T-cell (primary cell): ENCODE measurements at regions not wholly inside any gene's neighbourhood (a gene's known extent, or its start where the extent isn't known, plus 50 kb on each side); places are given as distances from the start of the nearest gene placed in this dataset.

ENCODE experiments used
- ATAC-seq, 4 experiments: fragments of 200-7000 bp in 3 of 4; fragments of 150-1000 bp in 1 of 4; cut with Tn5 transposase; replicated peaks in 1 of 4; 1 replicate in 3 of 4; 2 replicates in 1 of 4; pipeline ENCODE4 v1.10.0; 2021; ENCODE audit warnings: moderate library complexity in 3 of 4, mild to moderate bottlenecking in 2 of 4, moderate number of reproducible peaks in 1 of 4
- CTCF ChIA-PET, 2 donors: fragments of 300-600 bp; sonication (Branson Sonifier 250); formaldehyde crosslinking; loops; one replicate each; lab custom pipeline; 2022; ENCODE audit warnings: antibody characterized with exemption in 2 of 2; lab: Charles Lee
- POLR2A ChIA-PET, 2 donors: fragments of 300-600 bp; sonication (Branson Sonifier 250); formaldehyde crosslinking; loops; one replicate each; lab custom pipeline; 2022; ENCODE audit warnings: antibody characterized with exemption in 2 of 2; lab: Charles Lee
- DNase-seq, 35 experiments: peaks; one replicate each; pipeline versions ENCODE4 v3.0.0 to v3.0.0-alpha.2; 2013 to 2023
- H3K27ac ChIP-seq: one replicate; pipeline ENCODE4 v1.5.1; 2013; ENCODE audit warnings: low read length
- H3K27me3 ChIP-seq, 2 experiments: replicated peaks in 1 of 2; 1 replicate in 1 of 2; 2 replicates in 1 of 2; pipeline versions ENCODE4 v1.6.1 to v1.7.0; 2013; ENCODE audit warnings: low read length in 1 of 2, mixed read lengths in 1 of 2; ENCODE audit not compliant: control insufficient read depth in 2 of 2, insufficient read depth in 2 of 2; ENCODE audit errors: extremely low read depth in 1 of 2
- H3K36me3 ChIP-seq, 2 donors: 1 replicate in 1 of 2; 2 replicates in 1 of 2; pipeline versions ENCODE4 v1.6.1 to v1.7.0; 2013; ENCODE audit warnings: low read length in 1 of 2; ENCODE audit not compliant: control insufficient read depth in 2 of 2, insufficient read depth in 1 of 2; ENCODE audit errors: extremely low read depth in 1 of 2
- H3K4me1 ChIP-seq, 2 experiments: 1 replicate in 1 of 2; 2 replicates in 1 of 2; pipeline versions ENCODE4 v1.6.1 to v1.7.0; 2013; ENCODE audit warnings: low read length in 2 of 2, mixed read lengths in 1 of 2; ENCODE audit not compliant: insufficient read depth in 2 of 2, control insufficient read depth in 1 of 2; ENCODE audit errors: extremely low read depth in 1 of 2
- H3K4me3 ChIP-seq, 2 donors: 1 replicate in 1 of 2; 2 replicates in 1 of 2; pipeline versions ENCODE4 v1.5.1 to v1.7.0; 2013; ENCODE audit warnings: mild to moderate bottlenecking in 2 of 2, low read length in 1 of 2, moderate library complexity in 1 of 2; ENCODE audit not compliant: control insufficient read depth in 1 of 2; ENCODE audit errors: extremely low read depth in 1 of 2
- H3K9me3 ChIP-seq: 2 replicates; pipeline ENCODE4 v1.7.0; 2013
- H3K27ac Mint-ChIP-seq, 2 donors: one replicate each; pipeline ENCODE4 v1.8.0; 2020 to 2021; ENCODE audit warnings: mild to moderate bottlenecking in 2 of 2, mixed read lengths in 2 of 2
- H3K27me3 Mint-ChIP-seq, 2 donors: one replicate each; pipeline ENCODE4 v1.8.0; 2021 to 2022; ENCODE audit warnings: mixed read lengths in 2 of 2
- H3K36me3 Mint-ChIP-seq: one replicate; pipeline ENCODE4 v1.8.0; 2021; ENCODE audit warnings: mixed read lengths
- H3K4me1 Mint-ChIP-seq, 3 donors: one replicate each; pipeline ENCODE4 v1.8.0; 2020 to 2022; ENCODE audit warnings: mixed read lengths in 3 of 3, mild to moderate bottlenecking in 1 of 3
- H3K4me3 Mint-ChIP-seq, 3 donors: one replicate each; pipeline ENCODE4 v1.8.0; 2020 to 2022; ENCODE audit warnings: mild to moderate bottlenecking in 3 of 3, mixed read lengths in 3 of 3, moderate library complexity in 3 of 3
- H3K9me3 Mint-ChIP-seq, 3 donors: one replicate each; pipeline ENCODE4 v1.8.0; 2020 to 2022; ENCODE audit warnings: mixed read lengths in 3 of 3
- WGBS: methylation state at CpG from one replicate; pipeline ENCODE4 v1.1.5; 2013; ENCODE audit warnings: missing lambda C conversion rate; ENCODE audit not compliant: insufficient coverage; 5-methylcytosine and 5-hydroxymethylcytosine counted together

DNA sequence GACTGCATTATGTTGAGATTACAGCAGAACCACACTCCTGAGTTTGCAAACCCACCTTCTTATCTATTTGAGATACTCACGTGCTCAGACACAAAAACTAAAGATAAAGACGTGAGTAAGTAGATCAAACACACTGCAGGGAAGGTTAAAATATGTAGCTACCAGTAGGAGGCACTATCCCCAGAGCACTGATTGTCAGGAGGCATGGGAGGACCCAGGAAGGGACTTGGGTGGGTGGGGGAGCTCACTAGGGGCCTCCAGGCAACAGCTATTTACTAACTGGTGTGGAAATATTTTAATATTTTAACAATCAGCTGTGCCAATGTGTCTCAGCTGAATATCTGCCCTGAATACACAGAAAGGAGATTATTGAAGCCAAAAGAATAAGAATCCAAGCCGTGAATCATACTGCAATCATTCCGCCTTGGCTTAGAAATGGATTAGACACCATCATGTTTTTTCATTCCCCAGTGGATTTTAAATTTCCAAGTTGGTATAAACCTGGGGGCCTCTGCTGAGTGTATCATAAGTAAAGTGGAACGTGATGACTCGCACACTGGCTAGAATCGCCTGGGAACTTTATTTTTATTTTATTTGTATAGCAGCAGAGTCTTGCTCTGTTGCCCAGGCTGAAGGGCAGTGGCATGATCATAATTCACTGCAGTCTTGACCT, 73.2 kb upstream of the CACNA1A start:
- Histone ChIP-seq H3K27me3 (peaks cover 0 to 19% of the 10 kb centered on the region in 2 experiments), H3K4me1 (no peaks in the 10 kb centered on the region), H3K36me3 (no peaks in the 10 kb centered on the region), H3K27ac (no peak overlapping the region), H3K4me3 (no peak overlapping the region), H3K9me3 (no peaks in the 10 kb centered on the region)
- H3K4me1 Mint-ChIP-seq, result no peaks in the 10 kb centered on the region
- no peak overlapping the region for H3K27ac Mint-ChIP-seq
- H3K4me3 Mint-ChIP-seq, result no peak overlapping the region
- ATAC-seq (no peak), DNase-seq (no peak)
- whole genome bisulfite sequencing, result 100% methylated on average over 2 of the region's 7 CpGs
- ChIA-PET CTCF (interaction anchor here in 1 of 2 donors (0.6 kb wide), 1 partner anchor 710 kb away, joined by 3 read pairs; no protein-coding TSS in a partner anchor), POLR2A (no interaction called here)
- H3K36me3 Mint-ChIP-seq, result no peaks in the 10 kb centered on the region
- peaks cover 12 to 20% (median 12%) of the 10 kb centered on the region in 3 donors for H3K9me3 Mint-ChIP-seq
- H3K27me3 Mint-ChIP-seq, result peaks cover 15 to 16% of the 10 kb centered on the region in 2 donors

DNA sequence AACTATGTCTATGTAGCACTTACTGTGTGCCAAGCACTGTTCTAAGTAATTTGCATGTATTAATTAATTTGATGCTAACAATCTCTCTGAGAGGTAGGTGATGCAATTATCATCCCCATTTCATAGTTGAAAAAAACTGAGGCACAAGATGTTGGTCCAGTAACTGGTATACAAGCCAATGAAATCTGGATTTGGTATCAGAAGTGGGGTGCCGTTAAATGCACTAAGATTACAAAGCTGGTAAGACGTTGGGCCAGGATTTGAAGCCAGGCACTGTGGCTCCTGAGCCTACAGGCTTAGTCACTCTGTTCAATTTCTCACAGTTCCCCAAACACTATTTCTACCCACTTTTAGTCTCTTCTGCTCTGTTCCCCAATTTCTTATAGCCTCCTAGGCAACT, 70.4 kb upstream of the CACNA1A start:
- Mint-ChIP-seq H3K9me3 (peaks cover 12 to 20% (median 12%) of the 10 kb centered on the region in 3 donors), H3K27ac (no peak overlapping the region), H3K4me1 (no peaks in the 10 kb centered on the region), H3K36me3 (no peaks in the 10 kb centered on the region), H3K27me3 (peaks cover 16 to 27% of the 10 kb centered on the region in 2 donors), H3K4me3 (no peak overlapping the region)
- Histone ChIP-seq H3K36me3 (no peaks in the 10 kb centered on the region), H3K4me1 (no peaks in the 10 kb centered on the region), H3K4me3 (no peak overlapping the region), H3K27me3 (peaks cover 0 to 36% of the 10 kb centered on the region in 2 experiments), H3K9me3 (no peaks in the 10 kb centered on the region), H3K27ac (no peak overlapping the region)
- 88% methylated on average over 1 of the region's 2 CpGs for WGBS
- DNase-seq, result no peak
- CTCF ChIA-PET, result interaction anchor here in 1 of 2 donors (0.6 to 1.2 kb wide), 2 partner anchors 12 to 20 kb away, joined by 3 to 4 read pairs; no protein-coding TSS in a partner anchor
- POLR2A ChIA-PET, result no interaction called here
- no peak for ATAC-seq

DNA sequence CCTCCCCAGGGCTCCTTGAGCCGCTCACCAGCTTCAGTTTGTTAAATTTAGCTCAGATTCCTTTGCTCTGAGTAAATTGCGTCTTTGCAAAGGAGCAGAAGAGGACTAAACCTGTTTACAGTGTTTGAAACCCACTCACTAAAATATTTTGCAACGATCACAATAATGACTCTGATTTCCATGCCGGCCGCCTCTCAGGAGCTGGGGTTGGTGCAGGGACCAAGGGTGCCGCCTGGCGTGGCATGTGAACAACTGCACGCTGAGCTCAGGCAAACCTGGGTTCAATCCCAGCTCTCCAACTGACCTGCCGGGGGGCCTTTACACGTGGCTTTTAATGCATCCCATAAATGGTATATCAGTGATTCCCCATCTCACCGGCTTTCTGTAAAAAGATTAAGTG, 68.7 kb upstream of the CACNA1A start:
- no peaks in the 10 kb centered on the region for H3K36me3 ChIP-seq
- no peaks in the 10 kb centered on the region for H3K9me3 ChIP-seq
- Mint-ChIP-seq H3K4me1 (no peaks in the 10 kb centered on the region), H3K4me3 (no peak overlapping the region), H3K36me3 (no peaks in the 10 kb centered on the region), H3K9me3 (peaks cover 12 to 20% (median 12%) of the 10 kb centered on the region in 3 donors), H3K27ac (no peak overlapping the region), H3K27me3 (peaks cover 24 to 36% of the 10 kb centered on the region in 2 donors)
- CTCF ChIA-PET, result interaction anchor here (0.6 to 0.8 kb wide), 3 partner anchors 13 to 334 kb away, joined by 3 to 4 read pairs (median 4); no protein-coding TSS in a partner anchor
- POLR2A ChIA-PET, result no interaction called here
- H3K27me3 ChIP-seq, result peaks cover 0 to 35% of the 10 kb centered on the region in 2 experiments
- H3K27ac ChIP-seq, result no peak overlapping the region
- no peak for ATAC-seq
- no peaks in the 10 kb centered on the region for H3K4me1 ChIP-seq
- DNase-seq, result no peak
- 42% methylated on average over 7 of the region's 11 CpGs for WGBS
- no peak overlapping the region for H3K4me3 ChIP-seq

DNA sequence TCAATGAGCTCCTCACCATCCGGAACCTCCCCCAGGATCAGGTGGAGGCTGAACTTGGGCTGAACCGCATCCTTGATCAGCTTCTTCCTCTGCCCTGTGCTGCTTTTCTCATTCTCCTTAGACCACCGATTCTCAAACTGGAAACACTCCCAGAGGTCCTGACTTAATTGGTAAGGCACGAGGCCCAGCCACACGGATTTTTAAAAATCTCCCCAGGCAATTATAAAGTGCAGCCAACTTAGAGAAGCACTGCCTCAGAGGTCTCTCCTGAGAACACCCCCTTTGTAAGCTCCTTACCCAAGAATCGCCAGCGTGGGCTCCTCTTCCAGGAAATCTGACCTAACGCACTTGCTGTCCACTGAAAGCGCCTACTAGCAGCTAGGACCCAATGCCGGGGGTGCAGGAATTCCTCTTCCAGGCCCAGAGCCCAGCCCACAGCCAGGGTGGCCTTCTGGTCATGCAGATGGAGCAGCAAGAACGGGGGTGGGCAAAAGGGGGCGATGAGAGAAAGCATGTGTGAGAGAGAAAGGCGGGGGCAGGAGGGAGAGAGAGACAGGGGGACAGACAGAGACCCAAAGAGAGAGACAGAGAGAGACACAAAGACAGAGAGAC, 66.9 kb upstream of the CACNA1A start:
- WGBS, result 54% methylated on average over 11 of the region's 13 CpGs
- H3K4me1 Mint-ChIP-seq, result no peaks in the 10 kb centered on the region
- H3K36me3 Mint-ChIP-seq, result no peaks in the 10 kb centered on the region
- ChIA-PET CTCF (interaction anchor here in 1 of 2 donors (0.7 kb wide), 1 partner anchor 16 kb away, joined by 5 read pairs; no protein-coding TSS in a partner anchor), POLR2A (no interaction called here)
- no peak overlapping the region for H3K4me3 Mint-ChIP-seq
- Histone ChIP-seq H3K9me3 (no peaks in the 10 kb centered on the region), H3K4me1 (no peaks in the 10 kb centered on the region), H3K4me3 (no peak overlapping the region), H3K27me3 (peaks cover 0 to 34% of the 10 kb centered on the region in 2 experiments), H3K36me3 (no peaks in the 10 kb centered on the region), H3K27ac (no peak overlapping the region)
- ATAC-seq (no peak), DNase-seq (no peak)
- H3K9me3 Mint-ChIP-seq, result peaks cover 12 to 13% (median 12%) of the 10 kb centered on the region in 3 donors
- H3K27me3 Mint-ChIP-seq, result peaks cover 24 to 34% of the 10 kb centered on the region in 2 donors
- no peak overlapping the region for H3K27ac Mint-ChIP-seq

DNA sequence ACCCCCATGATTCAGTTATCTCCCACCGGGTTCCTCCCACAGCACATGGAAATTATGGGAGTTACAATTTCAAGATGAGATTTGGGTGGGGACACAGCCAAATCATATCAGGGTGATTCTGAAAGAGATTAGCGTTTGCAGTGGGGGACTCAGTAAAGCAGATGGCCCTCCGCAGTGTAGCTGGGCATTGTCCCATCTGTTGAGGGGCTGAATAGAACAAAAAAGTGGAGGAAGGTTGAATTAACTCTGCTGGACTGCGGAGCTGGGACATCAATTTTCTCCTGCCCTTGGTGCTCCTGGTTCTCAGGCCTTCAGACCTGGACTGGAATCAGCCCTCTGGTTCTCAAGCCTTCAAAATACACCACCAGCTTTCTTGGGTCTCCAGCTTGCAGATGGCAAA, 55.2 kb upstream of the CACNA1A start:
- 76% methylated on average over 2 of the region's 4 CpGs for WGBS
- no peaks in the 10 kb centered on the region for H3K36me3 Mint-ChIP-seq
- no peak overlapping the region for H3K4me3 ChIP-seq
- H3K4me1 Mint-ChIP-seq, result no peaks in the 10 kb centered on the region
- no peak overlapping the region for H3K4me3 Mint-ChIP-seq
- ChIA-PET CTCF (no interaction called here), POLR2A (no interaction called here)
- H3K27ac ChIP-seq, result no peak overlapping the region
- DNase-seq (no peak), ATAC-seq (no peak)
- H3K27me3 Mint-ChIP-seq, result peaks cover 14 to 18% of the 10 kb centered on the region in 2 donors
- no peaks in the 10 kb centered on the region for H3K9me3 Mint-ChIP-seq
- H3K27me3 ChIP-seq, result peaks cover 0 to 23% of the 10 kb centered on the region in 2 experiments
- no peaks in the 10 kb centered on the region for H3K9me3 ChIP-seq
- no peaks in the 10 kb centered on the region for H3K4me1 ChIP-seq
- H3K36me3 ChIP-seq, result no peaks in the 10 kb centered on the region
- no peak overlapping the region for H3K27ac Mint-ChIP-seq

DNA sequence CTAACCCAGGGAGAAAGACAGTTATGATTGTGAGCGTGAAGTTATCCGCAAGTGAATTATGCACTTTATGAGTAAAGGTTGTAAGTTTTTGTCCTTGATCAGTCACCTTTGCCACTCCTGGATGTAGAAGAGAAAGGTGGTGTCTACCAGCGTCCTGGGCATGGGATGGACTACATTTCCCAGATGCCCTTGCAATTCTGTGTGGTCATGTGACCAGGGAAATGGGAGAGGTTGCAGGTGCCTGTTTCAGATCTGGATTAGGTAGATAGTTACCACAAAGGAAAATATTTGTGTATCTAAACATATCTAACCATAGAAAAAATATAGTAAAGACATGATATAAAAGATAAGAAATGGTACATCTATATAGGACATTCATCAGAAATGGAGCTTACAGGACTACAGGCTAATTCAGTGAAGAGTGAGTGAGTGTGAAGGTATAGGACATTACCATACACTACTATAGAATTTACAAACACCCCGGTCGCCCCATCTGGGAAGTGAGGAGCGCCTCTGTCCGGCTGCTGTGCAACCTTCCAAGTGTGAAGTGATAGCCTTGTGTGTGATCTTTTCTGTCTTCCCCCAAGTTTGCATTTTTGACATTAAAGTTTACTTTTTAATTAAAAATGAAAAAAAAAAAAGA, 51.6 kb upstream of the CACNA1A start:
- POLR2A ChIA-PET, result interaction anchor here in 1 of 2 donors (0.6 kb wide), 1 partner anchor 487 kb away, joined by 3 read pairs; no protein-coding TSS in a partner anchor
- WGBS, result 44% methylated on average over 3 of the region's 7 CpGs
- DNase-seq, result peak in 7 of 35 experiments; percentile 2 to 29 (median 4)
- Mint-ChIP-seq H3K9me3 (no peaks in the 10 kb centered on the region), H3K4me3 (no peak overlapping the region), H3K4me1 (no peaks in the 10 kb centered on the region), H3K27me3 (peaks cover 12 to 29% of the 10 kb centered on the region in 2 donors), H3K36me3 (no peaks in the 10 kb centered on the region), H3K27ac (no peak overlapping the region)
- Histone ChIP-seq H3K27ac (no peak overlapping the region), H3K4me3 (no peak overlapping the region), H3K27me3 (peaks cover 0 to 28% of the 10 kb centered on the region in 2 experiments), H3K9me3 (no peaks in the 10 kb centered on the region), H3K36me3 (no peaks in the 10 kb centered on the region), H3K4me1 (no peaks in the 10 kb centered on the region)
- peak in 1 of 4 experiments; percentile 56 for ATAC-seq
- CTCF ChIA-PET, result no interaction called here
